IPS-NIHi7 (cell line): ENCODE measurements at regions not wholly inside any gene's neighbourhood (a gene's known extent, or its start where the extent isn't known, plus 50 kb on each side); places are given as distances from the start of the nearest gene placed in this dataset.
"Not testable (repeated sequence)": the region's sequence is repeated elsewhere in the genome, so short reads cannot be mapped to it uniquely, and the experiment has no call there.

Experiments
- DNase-seq: peaks from one replicate; pipeline ENCODE4 v3.0.0; 2012; ENCODE audit warnings: mixed read lengths; ENCODE audit errors: extremely low spot score

DNA sequence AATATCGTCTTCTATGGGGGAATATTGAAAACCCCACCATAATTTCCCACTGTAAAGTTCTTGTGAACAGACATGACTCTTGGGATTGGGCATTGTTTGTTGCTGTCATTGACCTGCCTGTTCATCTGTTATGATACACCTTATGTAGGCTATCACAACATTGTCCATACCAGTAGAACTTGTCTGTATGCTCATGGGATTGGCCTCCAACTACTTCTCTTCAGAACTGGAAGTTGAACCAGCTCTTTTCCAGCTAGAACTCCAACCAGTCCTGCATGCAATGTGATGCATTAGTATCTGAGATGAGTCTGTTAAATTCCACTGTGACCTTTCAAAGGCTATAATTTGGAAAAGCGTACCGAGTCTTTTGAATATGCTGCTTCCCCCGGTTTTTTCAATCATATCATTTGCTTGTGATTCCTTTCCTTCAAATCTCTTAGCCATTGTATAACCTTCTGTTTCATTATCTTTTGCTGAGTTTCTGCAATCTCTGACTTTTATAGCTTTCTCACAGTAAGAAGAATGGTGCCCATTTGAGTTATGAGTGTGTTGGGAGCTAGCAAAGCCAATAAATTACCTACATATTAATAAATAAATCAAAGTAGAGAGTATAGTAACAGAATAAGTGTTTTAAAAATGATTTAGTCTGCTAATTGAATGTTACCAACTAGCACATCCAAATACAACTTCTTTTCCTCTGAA, 101.9 kb downstream of the PLK2 start:
- DNase-seq = no peak

- no peak for DNase-seq
Observed at GRCh38 chr5:58357121-58357520, 102.8 kb downstream of the PLK2 start.

- DNase-seq = no peak
Observed at GRCh38 chr5:58356662-58357061, 103.2 kb downstream of the PLK2 start.

DNA sequence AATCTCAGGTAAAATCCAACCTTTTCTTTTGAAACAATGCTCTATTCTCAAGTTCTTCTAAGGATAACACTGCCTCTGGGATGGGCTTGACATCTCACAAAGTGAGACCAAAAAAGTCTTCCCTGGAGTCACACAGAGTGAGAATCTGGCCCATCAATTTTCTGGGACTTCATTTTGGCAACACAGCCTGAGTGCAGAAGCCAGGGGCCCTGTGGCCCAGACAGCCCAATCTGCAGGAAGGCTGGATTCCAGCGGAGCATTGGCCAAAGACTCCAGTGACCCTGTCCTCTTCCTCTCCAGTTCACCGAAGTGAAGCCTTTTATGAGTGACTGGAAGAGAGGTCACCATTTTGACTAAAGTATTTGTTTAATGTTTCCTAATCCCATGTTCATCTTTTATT, 105.1 kb downstream of the PLK2 start:
- DNase-seq = no peak

DNA sequence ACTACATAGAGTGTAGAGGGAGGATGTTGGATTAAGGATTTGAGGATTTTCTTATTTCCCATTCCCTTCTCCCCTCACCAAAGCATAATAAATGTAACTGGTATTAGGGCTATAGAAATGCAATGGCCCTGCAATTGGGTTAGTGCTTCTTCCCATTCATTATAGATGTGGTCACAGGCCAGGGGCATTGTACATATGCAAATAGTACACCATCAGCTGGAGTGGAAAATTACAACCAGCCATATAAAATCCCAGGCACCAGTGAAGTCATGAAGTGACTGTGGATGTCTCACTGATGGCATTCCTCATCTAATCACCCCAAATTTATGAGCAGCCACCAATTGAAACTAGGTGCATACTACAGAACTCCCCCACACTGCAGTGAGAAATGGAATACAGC, 105.9 kb downstream of the PLK2 start:
- DNase-seq = no peak

DNA sequence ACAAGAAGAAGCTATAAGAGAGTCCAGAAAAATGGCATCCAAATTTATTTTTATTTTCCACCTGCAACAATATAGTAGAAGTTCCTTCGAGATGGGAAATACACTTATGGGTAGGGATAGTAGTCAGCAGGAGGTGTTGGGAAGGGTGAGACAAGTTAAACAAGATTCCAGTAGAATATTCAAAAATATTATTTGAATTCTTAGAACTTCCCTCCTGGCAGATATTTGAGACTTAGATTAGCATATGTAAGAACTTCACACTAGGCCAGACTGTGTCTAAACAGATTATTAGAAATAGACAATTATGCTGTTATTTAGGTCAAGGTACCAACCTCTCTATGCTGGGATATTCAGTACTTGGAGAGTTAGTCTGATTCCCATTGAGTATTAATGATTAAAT, 108.7 kb downstream of the PLK2 start:
- DNase-seq = no peak

DNA sequence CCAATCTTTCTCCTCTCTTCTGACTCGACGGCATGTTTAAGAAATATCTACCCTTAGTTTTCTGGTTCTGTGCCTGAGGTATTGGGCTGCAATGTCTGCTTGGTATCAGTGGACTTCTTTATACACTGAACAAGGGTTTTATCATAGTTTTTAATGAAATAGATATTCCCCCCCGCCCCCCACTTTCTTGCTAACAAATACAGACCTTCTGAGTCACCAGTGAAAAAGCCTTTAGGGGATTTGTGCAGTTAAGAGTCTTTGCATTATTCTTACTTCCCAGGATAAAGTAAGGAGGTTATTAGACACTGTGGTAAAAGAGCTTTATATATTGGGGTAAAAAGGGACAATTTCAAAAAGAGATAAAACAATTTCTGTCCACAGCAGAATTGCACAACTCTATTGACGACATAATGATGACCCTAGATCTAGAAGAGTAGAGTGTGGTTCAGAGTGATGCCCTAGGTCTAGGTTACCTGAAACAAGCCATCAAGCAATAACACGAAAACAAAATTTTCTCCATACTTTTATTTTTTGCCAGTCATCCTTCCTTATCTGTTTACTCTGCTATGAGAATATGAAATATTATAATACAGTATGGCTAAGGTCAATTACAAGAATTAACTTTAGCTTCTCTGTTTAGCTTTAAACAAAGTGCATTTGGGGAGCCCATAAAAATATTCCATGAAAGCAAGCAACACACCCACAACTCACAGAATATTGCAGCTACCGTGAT, 110.7 kb downstream of the PLK2 start:
- DNase-seq = no peak

DNA sequence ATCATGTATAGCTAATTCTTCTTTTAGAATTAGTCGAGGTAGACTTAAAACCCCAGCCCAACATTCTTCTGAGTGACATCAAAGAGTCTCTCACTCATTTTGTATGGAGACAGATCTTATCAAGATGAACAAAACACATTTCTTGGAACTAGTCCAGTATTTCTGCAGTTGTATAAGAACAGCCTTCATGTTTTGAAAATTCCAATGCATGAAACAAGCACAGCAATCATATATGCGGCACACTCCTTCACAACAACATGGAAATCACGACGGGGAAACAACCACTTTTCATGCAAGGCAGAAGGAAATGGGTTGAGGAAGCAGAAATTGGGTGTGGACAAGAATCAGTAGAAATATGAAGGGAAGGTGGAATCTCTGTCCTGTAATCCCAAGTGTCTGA, 113.8 kb downstream of the PLK2 start:
- no peak for DNase-seq

GRCh38 chr5:58341476-58341875, 118.4 kb downstream of the PLK2 start:
- DNase-seq = no peak

GRCh38 chr5:58335518-58335917, 124.4 kb downstream of the PLK2 start:
- no peak for DNase-seq

- no peak for DNase-seq
Observed at GRCh38 chr5:58334035-58334434, 125.9 kb downstream of the PLK2 start.

GRCh38 chr5:58330781-58331180, 129.1 kb downstream of the PLK2 start:
- DNase-seq = no peak

DNA sequence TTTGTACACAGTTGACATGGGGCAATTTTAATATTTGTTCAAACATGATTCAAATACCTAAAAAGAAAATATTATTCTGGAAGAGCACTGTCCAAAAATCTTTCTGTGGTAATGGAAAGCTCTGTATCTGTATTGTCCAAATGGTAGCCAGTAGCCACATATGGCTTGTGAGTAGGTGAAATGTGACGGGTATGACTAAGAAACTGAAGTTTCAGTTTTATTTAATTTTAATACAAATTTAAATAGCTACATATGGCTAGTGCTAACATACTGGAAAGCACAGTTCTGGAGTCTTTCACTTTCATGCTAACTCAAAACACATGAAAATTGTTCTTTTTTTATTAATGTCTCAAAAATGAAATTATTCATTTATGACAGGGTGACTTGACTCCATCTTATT, 132.6 kb downstream of the PLK2 start:
- DNase-seq = no peak

GRCh38 chr5:58326022-58326421, 133.9 kb downstream of the PLK2 start:
- no peak for DNase-seq

GRCh38 chr5:58322453-58322852, 137.4 kb downstream of the PLK2 start:
- no peak for DNase-seq

GRCh38 chr5:58318468-58318867, 141.4 kb downstream of the PLK2 start:
- no peak for DNase-seq

GRCh38 chr5:58317808-58318207, 142.1 kb downstream of the PLK2 start:
- no peak for DNase-seq

DNA sequence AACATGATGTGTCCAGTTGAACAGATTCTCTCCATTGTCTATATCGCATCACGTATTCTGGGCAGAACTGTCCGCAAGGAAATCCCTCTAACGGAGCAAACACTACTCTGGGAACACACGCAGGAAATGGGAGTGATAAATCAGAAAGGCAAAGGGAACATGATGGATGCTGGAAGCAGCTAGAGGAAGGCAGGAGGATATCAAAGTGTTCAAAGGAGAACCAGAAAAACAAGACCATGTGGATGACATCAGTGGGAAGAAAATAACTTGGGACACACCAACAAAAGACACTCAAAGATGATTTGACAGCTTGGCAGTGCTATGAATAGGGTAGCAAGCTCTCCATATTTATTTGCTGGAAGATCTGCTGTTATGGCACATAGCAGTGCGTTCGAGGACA, 142.9 kb downstream of the PLK2 start:
- no peak for DNase-seq

DNA sequence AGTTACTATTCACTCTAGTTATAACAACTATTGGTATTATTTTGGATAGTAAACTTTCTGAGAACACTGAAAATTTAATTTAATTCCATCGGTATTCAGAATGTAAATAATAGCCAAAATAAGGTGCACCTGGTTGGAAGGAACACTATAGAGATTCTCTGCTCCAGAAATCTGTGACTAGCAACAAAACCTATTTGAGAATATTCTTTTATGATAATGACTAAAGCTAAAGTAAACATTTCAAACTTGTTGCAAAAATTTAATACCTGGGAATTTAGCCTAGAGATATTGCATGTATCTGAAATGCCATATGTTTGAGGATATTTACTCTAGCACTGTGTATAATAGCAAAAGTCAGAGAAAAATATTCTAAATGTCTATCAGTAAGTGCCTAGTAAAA, 144.1 kb downstream of the PLK2 start:
- no peak for DNase-seq

DNA sequence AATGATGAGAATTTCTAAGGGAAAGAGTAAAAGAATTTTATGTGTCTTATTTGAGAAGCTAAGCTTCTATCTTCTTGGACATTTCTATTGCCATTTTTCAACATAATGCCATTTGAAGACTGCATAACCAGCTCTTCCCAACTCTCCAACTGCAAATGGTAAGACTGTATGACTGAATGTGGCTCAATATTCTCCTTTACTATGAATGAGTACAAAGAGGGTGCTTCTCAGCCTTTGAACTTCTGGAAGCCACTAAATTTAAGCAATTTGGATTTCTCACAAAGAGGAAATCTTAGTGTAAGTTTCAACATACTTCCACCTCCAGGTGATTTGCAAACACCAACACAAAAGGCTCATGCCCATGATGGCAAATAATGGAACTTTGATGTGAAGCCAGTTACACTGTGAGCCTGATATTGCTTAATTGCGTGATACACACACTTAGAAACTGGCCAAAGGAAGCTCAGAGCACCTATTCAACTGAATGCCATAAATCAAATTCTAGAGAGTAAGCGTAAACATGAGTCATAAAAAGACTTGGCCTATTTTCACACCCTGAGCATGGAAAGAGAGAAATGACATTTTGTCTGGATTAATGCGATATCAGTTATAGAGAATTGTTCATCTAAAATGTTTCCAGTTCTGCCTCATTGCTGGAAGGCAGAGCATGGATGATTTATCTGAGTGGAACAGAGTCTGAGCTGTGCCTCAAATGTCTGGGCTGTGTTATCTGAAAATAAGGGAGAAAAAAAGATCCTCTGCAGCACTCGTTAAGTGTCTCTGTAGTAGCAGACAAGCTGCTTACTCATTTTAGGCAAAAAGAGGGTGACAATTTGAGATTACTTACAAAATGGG, 145.3 kb downstream of the PLK2 start:
- no peak for DNase-seq

GRCh38 chr5:58312299-58312698, 147.6 kb downstream of the PLK2 start:
- no peak for DNase-seq

DNA sequence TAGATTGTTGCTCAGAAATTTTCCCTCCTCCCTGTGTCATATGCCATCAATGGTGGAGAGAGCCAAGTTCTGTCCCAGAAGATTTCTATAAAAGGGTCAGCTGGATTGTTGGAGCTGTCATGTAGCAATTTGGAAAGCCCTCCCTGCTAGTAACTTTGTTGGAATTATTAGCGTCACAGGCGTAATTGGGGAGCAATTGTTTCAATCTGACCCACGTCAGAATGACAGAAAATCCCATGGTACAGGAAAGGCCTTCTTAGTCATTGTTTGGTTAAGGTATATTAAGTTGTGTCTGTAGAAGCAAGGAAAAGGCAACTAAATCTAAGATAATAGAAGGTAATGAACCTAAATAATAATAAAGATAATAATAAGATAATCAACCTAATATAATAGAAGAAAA, 148.4 kb downstream of the PLK2 start:
- no peak for DNase-seq

- DNase-seq = not testable (repeated sequence)
Observed at GRCh38 chr5:58308384-58308783, 151.5 kb downstream of the PLK2 start.
